Trophoblast cell (in vitro differentiated cells and primary cell): ENCODE measurements at regions not wholly inside any gene's neighbourhood (a gene's known extent, or its start where the extent isn't known, plus 50 kb on each side); places are given as distances from the start of the nearest gene placed in this dataset.

Experiments used
- DNase-seq, 2 donors: peaks; one replicate each; pipeline ENCODE4 v3.0.0-alpha.2; 2016
- H2AFZ ChIP-seq: 2 replicates; pipeline ENCODE4 v1.6.1; 2013; ENCODE audit warnings: low read length, moderate library complexity, mild to moderate bottlenecking; ENCODE audit not compliant: insufficient read depth, poor library complexity
- H2AK5ac ChIP-seq: 2 replicates; pipeline ENCODE4 v1.6.1; 2013; ENCODE audit warnings: mild to moderate bottlenecking, low read length
- H2BK120ac ChIP-seq: 2 replicates; pipeline ENCODE4 v1.6.1; 2013; ENCODE audit warnings: low read length, mild to moderate bottlenecking, moderate library complexity; ENCODE audit not compliant: insufficient read depth, poor library complexity
- H2BK12ac ChIP-seq: 2 replicates; pipeline ENCODE4 v1.6.1; 2013; ENCODE audit warnings: mild to moderate bottlenecking, low read length, moderate library complexity
- H2BK5ac ChIP-seq: 2 replicates; pipeline ENCODE4 v1.6.1; 2013; ENCODE audit warnings: low read length, low read depth, moderate library complexity, mild to moderate bottlenecking; ENCODE audit not compliant: poor library complexity
- H3K14ac ChIP-seq: 2 replicates; pipeline ENCODE4 v1.6.1; 2013; ENCODE audit warnings: mild to moderate bottlenecking, low read length
- H3K18ac ChIP-seq: 2 replicates; pipeline ENCODE4 v1.6.1; 2013; ENCODE audit warnings: mild to moderate bottlenecking, low read length
- H3K23ac ChIP-seq: 2 replicates; pipeline ENCODE4 v1.6.1; 2013; ENCODE audit warnings: low read length
- H3K27ac ChIP-seq: 2 replicates; pipeline ENCODE4 v1.5.1; 2013; ENCODE audit warnings: low read depth, mild to moderate bottlenecking, inconsistent platforms, low read length, moderate library complexity
- H3K27me3 ChIP-seq: 2 replicates; pipeline ENCODE4 v1.6.1; 2013; ENCODE audit warnings: inconsistent platforms, mild to moderate bottlenecking, low read length, moderate library complexity; ENCODE audit not compliant: insufficient read depth
- H3K36me3 ChIP-seq, 2 experiments: 1 replicate in 1 of 2; 2 replicates in 1 of 2; pipeline ENCODE4 v1.6.1; 2013; ENCODE audit warnings: low read length in 2 of 2, mild to moderate bottlenecking in 2 of 2, moderate library complexity in 1 of 2; ENCODE audit not compliant: insufficient read depth in 2 of 2, control insufficient read depth in 1 of 2
- H3K4ac ChIP-seq: 2 replicates; pipeline ENCODE4 v1.6.1; 2013; ENCODE audit warnings: low read depth, mild to moderate bottlenecking, low read length, moderate library complexity
- H3K4me1 ChIP-seq, 2 experiments: 1 replicate in 1 of 2; 2 replicates in 1 of 2; pipeline ENCODE4 v1.6.1; 2013; ENCODE audit warnings: low read length in 2 of 2, mild to moderate bottlenecking in 2 of 2, moderate library complexity in 1 of 2; ENCODE audit not compliant: insufficient read depth in 2 of 2, control insufficient read depth in 1 of 2
- H3K4me2 ChIP-seq: 2 replicates; pipeline ENCODE4 v1.6.1; 2013; ENCODE audit warnings: inconsistent platforms, mild to moderate bottlenecking, low read length, moderate library complexity
- H3K4me3 ChIP-seq: 2 replicates; pipeline ENCODE4 v1.5.1; 2013; ENCODE audit warnings: mild to moderate bottlenecking, low read depth, low read length, inconsistent platforms
- H3K79me1 ChIP-seq: one replicate; pipeline ENCODE4 v1.6.1; 2013; ENCODE audit warnings: low read length
- H3K79me2 ChIP-seq: 2 replicates; pipeline ENCODE4 v1.6.1; 2013; ENCODE audit warnings: low read length, mild to moderate bottlenecking; ENCODE audit not compliant: control insufficient read depth, insufficient read depth, poor library complexity
- H3K9ac ChIP-seq: 2 replicates; pipeline ENCODE4 v1.6.1; 2013; ENCODE audit warnings: mild to moderate bottlenecking, low read length
- H3K9me3 ChIP-seq: 2 replicates; pipeline ENCODE4 v1.6.1; 2013; ENCODE audit warnings: low read depth, mild to moderate bottlenecking, control low read depth, inconsistent platforms, low read length; ENCODE audit not compliant: insufficient read depth
- H4K12ac ChIP-seq: 2 replicates; pipeline ENCODE4 v1.6.1; 2013; ENCODE audit warnings: low read depth, mild to moderate bottlenecking, low read length, moderate library complexity
- H4K8ac ChIP-seq: 2 replicates; pipeline ENCODE4 v1.6.1; 2013; ENCODE audit warnings: low read depth, mild to moderate bottlenecking, low read length, moderate library complexity
- H4K91ac ChIP-seq: one replicate; pipeline ENCODE4 v1.6.1; 2013; ENCODE audit warnings: low read depth, mild to moderate bottlenecking, low read length, moderate library complexity
- WGBS: extraction: QIAGEN DNeasy Blood & Tissue Kit; methylation state at CpG from one replicate; pipeline ENCODE4 v1.1.7; 2013; ENCODE audit warnings: missing lambda C conversion rate; ENCODE audit not compliant: insufficient read length, insufficient coverage; ENCODE audit errors: extremely low coverage; 5-methylcytosine and 5-hydroxymethylcytosine counted together

GRCh38 chr4:125707397-125707796 lies 392.6 kb downstream of the FAT4 start:
- no CpG with 5 or more reads among the region's 17 CpGs for WGBS
- H3K4me3 ChIP-seq: no peak overlapping the region
- no peaks in the 10 kb centered on the region for H3K9me3 ChIP-seq
- H2BK5ac ChIP-seq: no peak overlapping the region
- no peak overlapping the region for H3K18ac ChIP-seq
- no peaks in the 10 kb centered on the region for H3K36me3 ChIP-seq
- no peak overlapping the region for H2AFZ ChIP-seq
- H3K27ac ChIP-seq: no peak overlapping the region
- no peaks in the 10 kb centered on the region for H3K79me2 ChIP-seq
- H3K4me2 ChIP-seq: no peak overlapping the region
- H3K27me3 ChIP-seq: no peaks in the 10 kb centered on the region
- no peak overlapping the region for H4K91ac ChIP-seq
- no peak for DNase-seq
- no peak overlapping the region for H4K12ac ChIP-seq
- no peak overlapping the region for H3K9ac ChIP-seq
- no peak overlapping the region for H3K4ac ChIP-seq
- H3K4me1 ChIP-seq: no peaks in the 10 kb centered on the region
- no peak overlapping the region for H3K14ac ChIP-seq
- no peak overlapping the region for H4K8ac ChIP-seq
- no peak overlapping the region for H2BK12ac ChIP-seq
- no peak overlapping the region for H2BK120ac ChIP-seq
- no peaks in the 10 kb centered on the region for H3K79me1 ChIP-seq
- H3K23ac ChIP-seq: no peak overlapping the region
- no peak overlapping the region for H2AK5ac ChIP-seq

- H2BK120ac ChIP-seq: no peak overlapping the region
- H3K79me1 ChIP-seq: no peaks in the 10 kb centered on the region
- DNase-seq: peak in 1 of 2 donors; percentile 1
- no peak overlapping the region for H3K14ac ChIP-seq
- no peak overlapping the region for H2BK5ac ChIP-seq
- no peak overlapping the region for H3K18ac ChIP-seq
- no peaks in the 10 kb centered on the region for H3K79me2 ChIP-seq
- H3K4me1 ChIP-seq: no peaks in the 10 kb centered on the region
- H3K27me3 ChIP-seq: no peaks in the 10 kb centered on the region
- H3K4ac ChIP-seq: no peak overlapping the region
- no peak overlapping the region for H2BK12ac ChIP-seq
- H4K12ac ChIP-seq: no peak overlapping the region
- H3K9me3 ChIP-seq: no peaks in the 10 kb centered on the region
- H3K36me3 ChIP-seq: no peaks in the 10 kb centered on the region
- H2AK5ac ChIP-seq: no peak overlapping the region
- H3K9ac ChIP-seq: no peak overlapping the region
- H3K4me3 ChIP-seq: no peak overlapping the region
- H3K27ac ChIP-seq: no peak overlapping the region
- no peak overlapping the region for H3K23ac ChIP-seq
- H2AFZ ChIP-seq: no peak overlapping the region
- H3K4me2 ChIP-seq: no peak overlapping the region
- H4K91ac ChIP-seq: no peak overlapping the region
- H4K8ac ChIP-seq: no peak overlapping the region
Measured at GRCh38 chr4:125710766-125711165, 396.0 kb downstream of the FAT4 start.

GRCh38 chr4:125714049-125714448 lies 399.3 kb downstream of the FAT4 start:
- Histone ChIP-seq H3K4ac (no peak overlapping the region), H4K8ac (no peak overlapping the region), H2BK120ac (no peak overlapping the region), H3K27me3 (no peaks in the 10 kb centered on the region), H2AFZ (no peak overlapping the region), H3K9ac (no peak overlapping the region), H2BK5ac (no peak overlapping the region), H3K9me3 (no peaks in the 10 kb centered on the region), H3K4me1 (no peaks in the 10 kb centered on the region), H4K12ac (no peak overlapping the region), H3K79me2 (no peaks in the 10 kb centered on the region), H3K23ac (no peak overlapping the region), H3K27ac (no peak overlapping the region), H3K36me3 (no peaks in the 10 kb centered on the region), H3K4me3 (no peak overlapping the region), H3K4me2 (no peak overlapping the region), H3K79me1 (no peaks in the 10 kb centered on the region), H2BK12ac (no peak overlapping the region), H2AK5ac (no peak overlapping the region), H3K18ac (no peak overlapping the region), H3K14ac (no peak overlapping the region), H4K91ac (no peak overlapping the region)
- no CpG with 5 or more reads among the region's 3 CpGs for WGBS
- no peak for DNase-seq

GRCh38 chr4:125714845-125715244 lies 400.1 kb downstream of the FAT4 start:
- H3K4ac ChIP-seq: no peak overlapping the region
- H3K4me1 ChIP-seq: no peaks in the 10 kb centered on the region
- H2BK12ac ChIP-seq: no peak overlapping the region
- H4K91ac ChIP-seq: no peak overlapping the region
- H3K4me2 ChIP-seq: no peak overlapping the region
- H2BK5ac ChIP-seq: no peak overlapping the region
- H3K23ac ChIP-seq: no peak overlapping the region
- no peaks in the 10 kb centered on the region for H3K9me3 ChIP-seq
- H2BK120ac ChIP-seq: no peak overlapping the region
- no peaks in the 10 kb centered on the region for H3K36me3 ChIP-seq
- H3K14ac ChIP-seq: no peak overlapping the region
- H3K27ac ChIP-seq: no peak overlapping the region
- no peak overlapping the region for H3K4me3 ChIP-seq
- no peak overlapping the region for H2AK5ac ChIP-seq
- H2AFZ ChIP-seq: no peak overlapping the region
- H4K8ac ChIP-seq: no peak overlapping the region
- H3K79me2 ChIP-seq: no peaks in the 10 kb centered on the region
- H4K12ac ChIP-seq: no peak overlapping the region
- H3K79me1 ChIP-seq: no peaks in the 10 kb centered on the region
- no peak for DNase-seq
- H3K27me3 ChIP-seq: no peaks in the 10 kb centered on the region
- H3K18ac ChIP-seq: no peak overlapping the region
- H3K9ac ChIP-seq: no peak overlapping the region

- H3K36me3 ChIP-seq: no peaks in the 10 kb centered on the region
- no peak overlapping the region for H3K23ac ChIP-seq
- WGBS: no CpG with 5 or more reads among the region's 2 CpGs
Measured at GRCh38 chr4:125719987-125720386, 405.2 kb downstream of the FAT4 start.

More at GRCh38 chr4:125719987-125720386, 405.2 kb downstream of the FAT4 start:
- Histone ChIP-seq H3K4me1 (no peaks in the 10 kb centered on the region), H2BK120ac (no peak overlapping the region), H3K14ac (no peak overlapping the region), H2AFZ (no peak overlapping the region), H3K4me2 (no peak overlapping the region), H2BK12ac (no peak overlapping the region), H2BK5ac (no peak overlapping the region), H2AK5ac (no peak overlapping the region), H4K12ac (no peak overlapping the region), H3K79me1 (no peaks in the 10 kb centered on the region), H3K27me3 (no peaks in the 10 kb centered on the region), H3K79me2 (no peaks in the 10 kb centered on the region), H3K9ac (no peak overlapping the region), H4K91ac (no peak overlapping the region), H3K18ac (no peak overlapping the region), H3K4me3 (no peak overlapping the region), H3K4ac (no peak overlapping the region), H3K27ac (no peak overlapping the region), H4K8ac (no peak overlapping the region), H3K9me3 (no peaks in the 10 kb centered on the region)
- DNase-seq: no peak
